Psoas muscle (tissue), 7 donors: ENCODE measurements at regions not wholly inside any gene's neighbourhood (a gene's known extent, or its start where the extent isn't known, plus 50 kb on each side); places are given as distances from the start of the nearest gene placed in this dataset.
"Not testable (repeated sequence)": the region's sequence is repeated elsewhere in the genome, so short reads cannot be mapped to it uniquely, and the experiment has no call there.

Source experiments
- ATAC-seq, 4 donors: fragments of 200-7000 bp; cut with Tn5 transposase; one replicate each; pipeline ENCODE4 v1.9.1; 2020; ENCODE audit warnings: moderate library complexity in 3 of 4, mild to moderate bottlenecking in 2 of 4
- DNase-seq, 2 donors: peaks; one replicate each; pipeline ENCODE4 v3.0.0-alpha.2; 2020
- H3K27ac ChIP-seq: fragments of 200-600 bp; one replicate; pipeline ENCODE4 v1.8.0; 2022
- H3K27me3 ChIP-seq, 3 donors: fragments of 200-600 bp in 1 of 3; one replicate each; pipeline versions ENCODE4 v1.6.1 to v1.8.0; 2013 to 2022; ENCODE audit warnings: low read length in 2 of 3, mild to moderate bottlenecking in 2 of 3, moderate library complexity in 1 of 3; ENCODE audit not compliant: insufficient read depth in 3 of 3
- H3K36me3 ChIP-seq, 2 donors: fragments of 200-600 bp in 1 of 2; one replicate each; pipeline versions ENCODE4 v1.6.1 to v1.8.0; 2013 to 2022; ENCODE audit warnings: low read depth in 1 of 2, mild to moderate bottlenecking in 1 of 2, moderate library complexity in 1 of 2; ENCODE audit not compliant: insufficient read depth in 1 of 2
- H3K4me1 ChIP-seq: fragments of 200-600 bp; one replicate; pipeline ENCODE4 v1.8.0; 2022
- H3K4me3 ChIP-seq: fragments of 200-600 bp; one replicate; pipeline ENCODE4 v1.8.0; 2022; ENCODE audit warnings: mild to moderate bottlenecking
- H3K9me3 ChIP-seq: fragments of 200-600 bp; one replicate; pipeline ENCODE4 v1.8.0; 2022
- WGBS, 3 donors: extraction: QIAGEN DNeasy Blood & Tissue Kit; methylation state at CpG; one replicate each; pipeline versions ENCODE4 v1.1.6 to v1.1.7; 2013; 5-methylcytosine and 5-hydroxymethylcytosine counted together
- intact Hi-C, 2 donors: fragments of 100-400 bp; cut with DNase I; formaldehyde crosslinking; loops; one replicate each; pipeline versions ENCODE4 v1.11.0 to v1.14.2; 2022
- TF ChIP-seq, protein P1 (sequence below): fragments of 200-600 bp; IDR thresholded peaks from one replicate; pipeline ENCODE4 v1.8.0; 2022; ENCODE audit warnings: antibody characterized with exemption
- donor health status: healthy with polysubstance abuse.
- donor health status: DM: no; HTN: no; CAD: no; lungs with moderate emphysema.
- donor health status: Bipolar disorder and iron deficiency.
- donor health status: healthy.
- donor health status: DM: yes; HTN: yes; CAD: no.
- donor health status: DM: no; HTN: no; CAD: no.
- donor health status: DM: yes; HTN: yes; CAD: no.

DNA sequence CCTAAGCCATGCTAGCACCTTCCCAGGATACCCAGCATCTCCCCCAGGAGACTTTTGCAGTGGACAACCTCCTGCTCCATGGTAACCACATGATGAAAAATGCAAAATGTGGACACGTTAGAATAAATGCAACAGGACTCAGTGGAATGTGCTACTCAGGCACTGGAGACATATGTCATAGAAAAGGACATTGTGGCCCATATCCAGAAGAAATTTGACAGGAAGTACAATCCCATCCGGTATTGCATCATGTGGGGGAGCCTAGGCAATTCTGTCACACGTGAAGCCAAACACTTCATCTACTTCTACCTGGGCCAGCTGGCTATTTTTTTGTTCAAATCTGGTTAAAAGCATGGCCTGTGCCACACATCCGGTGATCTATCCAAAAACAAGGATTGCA lies 227.2 kb upstream of the GPR149 start:
- ATAC-seq: no peak
- 36 to 51% (median 37%) methylated on average over 4 of the region's 4 CpGs for WGBS, 3 donors

GRCh38 chr3:154656486-154656885 lies 226.5 kb upstream of the GPR149 start:
- WGBS, 3 donors: 67 to 76% (median 71%) methylated on average over 3 of the region's 3 CpGs
- H3K4me3 ChIP-seq: no peak overlapping the region
- TF ChIP-seq, protein P1, sequence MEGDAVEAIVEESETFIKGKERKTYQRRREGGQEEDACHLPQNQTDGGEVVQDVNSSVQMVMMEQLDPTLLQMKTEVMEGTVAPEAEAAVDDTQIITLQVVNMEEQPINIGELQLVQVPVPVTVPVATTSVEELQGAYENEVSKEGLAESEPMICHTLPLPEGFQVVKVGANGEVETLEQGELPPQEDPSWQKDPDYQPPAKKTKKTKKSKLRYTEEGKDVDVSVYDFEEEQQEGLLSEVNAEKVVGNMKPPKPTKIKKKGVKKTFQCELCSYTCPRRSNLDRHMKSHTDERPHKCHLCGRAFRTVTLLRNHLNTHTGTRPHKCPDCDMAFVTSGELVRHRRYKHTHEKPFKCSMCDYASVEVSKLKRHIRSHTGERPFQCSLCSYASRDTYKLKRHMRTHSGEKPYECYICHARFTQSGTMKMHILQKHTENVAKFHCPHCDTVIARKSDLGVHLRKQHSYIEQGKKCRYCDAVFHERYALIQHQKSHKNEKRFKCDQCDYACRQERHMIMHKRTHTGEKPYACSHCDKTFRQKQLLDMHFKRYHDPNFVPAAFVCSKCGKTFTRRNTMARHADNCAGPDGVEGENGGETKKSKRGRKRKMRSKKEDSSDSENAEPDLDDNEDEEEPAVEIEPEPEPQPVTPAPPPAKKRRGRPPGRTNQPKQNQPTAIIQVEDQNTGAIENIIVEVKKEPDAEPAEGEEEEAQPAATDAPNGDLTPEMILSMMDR: no peak
- no peaks in the 10 kb centered on the region for H3K9me3 ChIP-seq
- no peak for DNase-seq
- no peaks in the 10 kb centered on the region for H3K27me3 ChIP-seq
- no peak for ATAC-seq
- intact Hi-C loops: no loop called here
- H3K27ac ChIP-seq: no peak overlapping the region
- no peaks in the 10 kb centered on the region for H3K4me1 ChIP-seq
- H3K36me3 ChIP-seq: no peaks in the 10 kb centered on the region

More for the DNA sequence above, 227.2 kb upstream of the GPR149 start:
- Histone ChIP-seq H3K4me1 (no peaks in the 10 kb centered on the region), H3K27me3 (no peaks in the 10 kb centered on the region), H3K9me3 (no peaks in the 10 kb centered on the region), H3K36me3 (no peaks in the 10 kb centered on the region), H3K27ac (no peak overlapping the region), H3K4me3 (no peak overlapping the region)
- DNase-seq: no peak
- TF ChIP-seq, protein P1: no peak
- intact Hi-C loops: no loop called here

DNA sequence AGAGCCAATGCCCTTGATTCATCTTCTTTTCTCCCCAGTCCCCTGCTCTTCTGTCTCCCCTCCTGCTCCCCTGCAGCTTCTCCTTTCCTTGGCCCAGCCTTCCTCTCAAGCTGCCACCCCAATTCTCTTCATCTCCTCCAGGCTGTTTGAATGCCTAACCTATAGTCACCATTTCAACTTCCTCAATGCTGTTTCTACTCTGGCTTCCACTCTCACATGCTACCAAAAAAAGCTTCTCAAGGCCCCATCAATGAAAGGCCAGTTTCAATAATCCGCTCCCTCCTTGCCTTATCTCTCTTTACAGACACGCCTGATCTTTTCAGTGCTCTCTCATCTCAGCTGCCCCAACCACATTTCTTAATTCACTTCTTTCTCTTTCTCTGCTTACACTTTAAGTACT lies 212.2 kb upstream of the GPR149 start:
- Histone ChIP-seq H3K27me3 (no peaks in the 10 kb centered on the region), H3K9me3 (no peaks in the 10 kb centered on the region), H3K27ac (no peak overlapping the region), H3K36me3 (no peaks in the 10 kb centered on the region), H3K4me3 (no peak overlapping the region), H3K4me1 (no peaks in the 10 kb centered on the region)
- no peak for DNase-seq
- intact Hi-C loops: no loop called here
- TF ChIP-seq, protein P1: no peak
- WGBS, 3 donors: 90 to 96% (median 95%) methylated on average over 2 of the region's 2 CpGs
- ATAC-seq: no peak

- H3K4me3 ChIP-seq: no peak overlapping the region
- TF ChIP-seq, protein P1: no peak
- no peaks in the 10 kb centered on the region for H3K4me1 ChIP-seq
- H3K36me3 ChIP-seq: no peaks in the 10 kb centered on the region
- no peak for ATAC-seq
- no peak for DNase-seq
- no peaks in the 10 kb centered on the region for H3K27me3 ChIP-seq
- WGBS, 3 donors: 73 to 77% (median 76%) methylated on average over 3 of the region's 3 CpGs
- peaks cover 17% of the 10 kb centered on the region for H3K9me3 ChIP-seq
- no peak overlapping the region for H3K27ac ChIP-seq
- intact Hi-C loops: no loop called here
Observed at GRCh38 chr3:154625756-154626155, 195.8 kb upstream of the GPR149 start.

DNA sequence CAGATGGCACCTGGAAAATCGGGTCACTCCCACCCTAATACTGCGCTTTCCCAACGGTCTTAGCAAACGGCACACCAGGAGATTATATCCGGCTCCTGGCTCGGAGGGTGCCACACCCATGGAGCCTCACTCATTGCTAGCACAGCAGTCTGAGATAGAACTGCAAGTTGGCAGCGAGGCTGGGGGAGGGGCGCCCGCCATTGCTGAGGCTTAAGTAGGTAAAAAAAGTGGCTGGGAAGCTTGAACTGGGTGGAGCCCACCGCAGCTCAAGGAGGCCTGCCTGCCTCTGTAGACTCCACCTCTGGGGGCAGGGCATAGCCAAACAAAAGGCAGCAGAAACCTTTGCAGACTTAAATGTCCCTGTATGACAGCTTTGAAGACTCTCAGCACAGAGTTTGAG lies 189.6 kb upstream of the GPR149 start:
- DNase-seq, H3K36me3 ChIP-seq, H3K27me3 ChIP-seq, ATAC-seq, H3K9me3 ChIP-seq, H3K4me1 ChIP-seq, H3K27ac ChIP-seq, intact Hi-C loops, H3K4me3 ChIP-seq: not testable (repeated sequence)
- WGBS, 3 donors: 88 to 94% (median 90%) methylated on average over 10 of the region's 10 CpGs
